PC-3 (cell line): ENCODE measurements at regions not wholly inside any gene's neighbourhood (a gene's known extent, or its start where the extent isn't known, plus 50 kb on each side); places are given as distances from the start of the nearest gene placed in this dataset.

ENCODE experiments used
- EZH2 ChIP-seq: fragments of 300-600 bp; sonication (generic); IDR thresholded peaks from one replicate; pipeline ENCODE4 v1.6.1; 2017; ENCODE audit warnings: antibody characterized with exemption, mild to moderate bottlenecking, low read length; ENCODE audit not compliant: unreplicated experiment
- TF ChIP-seq, protein P1 (sequence below): fragments of 300-600 bp; sonication (generic); conservative IDR thresholded peaks from 2 replicates; pipeline ENCODE4 v1.5.1; 2017; ENCODE audit warnings: antibody characterized with exemption, low read depth, mild to moderate bottlenecking, low read length

DNA sequence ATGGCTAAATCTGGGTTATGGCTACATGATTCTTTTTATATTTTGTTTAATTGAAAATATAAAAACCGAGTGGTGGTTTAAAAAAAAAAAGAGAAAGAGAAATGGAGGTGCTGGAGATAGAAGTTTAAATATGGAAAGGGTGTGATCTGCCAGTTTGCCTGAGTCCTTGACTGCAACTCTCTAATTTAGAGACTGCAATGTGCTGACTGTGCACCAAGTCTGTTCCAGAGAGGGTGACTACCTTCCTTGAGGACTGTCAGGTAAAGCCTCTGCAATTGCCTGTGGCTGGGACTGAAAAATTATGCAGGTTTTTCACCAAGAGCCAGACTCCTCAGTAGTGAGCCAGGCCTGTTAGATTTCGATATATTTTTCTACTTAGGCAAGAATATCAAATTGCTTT, 1326.3 kb downstream of the BRINP3 start:
- TF ChIP-seq, protein P1, sequence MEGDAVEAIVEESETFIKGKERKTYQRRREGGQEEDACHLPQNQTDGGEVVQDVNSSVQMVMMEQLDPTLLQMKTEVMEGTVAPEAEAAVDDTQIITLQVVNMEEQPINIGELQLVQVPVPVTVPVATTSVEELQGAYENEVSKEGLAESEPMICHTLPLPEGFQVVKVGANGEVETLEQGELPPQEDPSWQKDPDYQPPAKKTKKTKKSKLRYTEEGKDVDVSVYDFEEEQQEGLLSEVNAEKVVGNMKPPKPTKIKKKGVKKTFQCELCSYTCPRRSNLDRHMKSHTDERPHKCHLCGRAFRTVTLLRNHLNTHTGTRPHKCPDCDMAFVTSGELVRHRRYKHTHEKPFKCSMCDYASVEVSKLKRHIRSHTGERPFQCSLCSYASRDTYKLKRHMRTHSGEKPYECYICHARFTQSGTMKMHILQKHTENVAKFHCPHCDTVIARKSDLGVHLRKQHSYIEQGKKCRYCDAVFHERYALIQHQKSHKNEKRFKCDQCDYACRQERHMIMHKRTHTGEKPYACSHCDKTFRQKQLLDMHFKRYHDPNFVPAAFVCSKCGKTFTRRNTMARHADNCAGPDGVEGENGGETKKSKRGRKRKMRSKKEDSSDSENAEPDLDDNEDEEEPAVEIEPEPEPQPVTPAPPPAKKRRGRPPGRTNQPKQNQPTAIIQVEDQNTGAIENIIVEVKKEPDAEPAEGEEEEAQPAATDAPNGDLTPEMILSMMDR, result no peak
- no peak for TF ChIP-seq EZH2
